Fibroblast of skin of abdomen (primary cell): ENCODE measurements at regions not wholly inside any gene's neighbourhood (a gene's known extent, or its start where the extent isn't known, plus 50 kb on each side); places are given as distances from the start of the nearest gene placed in this dataset.

Experiments used
- DNase-seq: peaks from one replicate; pipeline ENCODE4 v3.0.0-alpha.2; 2013

DNA sequence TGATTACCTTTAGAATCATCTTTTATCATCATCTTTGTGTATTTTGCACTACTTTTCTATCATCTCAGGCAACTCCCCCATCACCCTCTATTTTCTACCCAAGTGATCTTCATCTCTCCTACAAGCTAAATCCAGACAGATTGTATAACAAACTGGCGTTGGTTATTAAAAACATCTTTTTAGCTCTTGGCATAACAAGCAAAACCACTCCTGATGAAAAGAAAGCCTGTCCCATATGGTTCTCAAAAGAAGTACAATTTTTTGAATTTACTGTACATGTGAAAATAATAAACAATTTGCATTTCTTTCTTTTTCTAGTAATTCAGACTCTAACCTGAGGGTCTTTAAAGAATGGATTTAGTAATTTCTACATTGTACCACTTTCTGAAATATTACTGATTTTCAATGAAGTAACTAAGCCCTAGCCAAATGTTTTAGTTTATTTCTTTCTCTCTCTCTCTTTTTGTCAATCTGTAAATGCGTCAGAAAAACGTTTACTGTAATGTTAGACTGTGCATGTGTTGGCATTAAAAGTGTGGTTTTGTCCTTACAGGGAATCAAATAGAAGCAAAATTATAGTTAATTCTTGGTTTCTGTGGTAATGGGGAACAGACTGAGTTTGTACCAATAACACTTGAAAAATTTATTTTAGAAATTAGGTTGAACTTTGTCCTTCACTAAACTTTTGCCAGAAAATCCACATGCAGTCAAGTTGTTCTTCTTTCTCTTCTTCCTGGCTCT is 52.5 kb upstream of the RPS23 start:
- no peak for DNase-seq

DNA sequence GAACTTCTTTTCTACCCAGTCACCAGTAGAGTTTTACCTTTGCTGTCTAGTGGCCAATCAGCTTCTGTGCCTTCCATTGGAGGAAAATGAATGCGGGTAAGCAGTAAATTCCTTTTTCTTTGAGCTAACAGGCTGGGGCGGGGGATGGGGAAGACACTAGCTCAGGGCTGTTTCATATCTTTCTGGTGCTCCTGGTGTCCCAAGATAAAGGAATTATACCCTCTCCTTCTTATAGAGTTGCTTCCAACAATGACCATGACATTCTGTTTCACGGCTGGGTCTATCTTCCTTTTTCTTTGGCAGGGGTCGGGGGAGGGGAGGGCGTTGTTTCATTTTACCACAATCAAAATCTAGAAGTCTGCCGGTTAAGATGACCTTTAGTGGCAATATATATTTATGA is 51.2 kb upstream of the RPS23 start:
- no peak for DNase-seq
